Activated naive CD4-positive, alpha-beta T cell treated with anti-CD3 and anti-CD28 coated beads, Interleukin-2, amount 50 U/mL, for 24 hours (primary cell): ENCODE measurements at regions not wholly inside any gene's neighbourhood (a gene's known extent, or its start where the extent isn't known, plus 50 kb on each side); places are given as distances from the start of the nearest gene placed in this dataset.

Source experiments
- H3K27ac Mint-ChIP-seq: one replicate; pipeline ENCODE4 v1.8.0; 2021; ENCODE audit warnings: mild to moderate bottlenecking, mixed read lengths
- H3K27me3 Mint-ChIP-seq: one replicate; pipeline ENCODE4 v1.8.0; 2021; ENCODE audit warnings: mixed read lengths
- H3K36me3 Mint-ChIP-seq: one replicate; pipeline ENCODE4 v1.8.0; 2021; ENCODE audit warnings: mixed read lengths
- H3K4me1 Mint-ChIP-seq: one replicate; pipeline ENCODE4 v1.8.0; 2021; ENCODE audit warnings: mixed read lengths
- H3K4me3 Mint-ChIP-seq: one replicate; pipeline ENCODE4 v1.8.0; 2021; ENCODE audit warnings: mild to moderate bottlenecking, mixed read lengths
- H3K9me3 Mint-ChIP-seq: one replicate; pipeline ENCODE4 v1.8.0; 2021; ENCODE audit warnings: mixed read lengths

GRCh38 chr1:110774398-110774797 lies 98.5 kb upstream of the CD53 start:
- H3K9me3 Mint-ChIP-seq: no peaks in the 10 kb centered on the region
- H3K4me3 Mint-ChIP-seq: no peak overlapping the region
- H3K27ac Mint-ChIP-seq: no peak overlapping the region
- no peaks in the 10 kb centered on the region for H3K27me3 Mint-ChIP-seq
- no peaks in the 10 kb centered on the region for H3K36me3 Mint-ChIP-seq
- no peaks in the 10 kb centered on the region for H3K4me1 Mint-ChIP-seq

- H3K4me3 Mint-ChIP-seq: no peak overlapping the region
- no peaks in the 10 kb centered on the region for H3K27me3 Mint-ChIP-seq
- no peaks in the 10 kb centered on the region for H3K9me3 Mint-ChIP-seq
- no peaks in the 10 kb centered on the region for H3K36me3 Mint-ChIP-seq
- no peak overlapping the region for H3K27ac Mint-ChIP-seq
- no peaks in the 10 kb centered on the region for H3K4me1 Mint-ChIP-seq
Measured at GRCh38 chr1:110773813-110774212, 99.1 kb upstream of the KCNA3 start.

- Mint-ChIP-seq H3K36me3 (no peaks in the 10 kb centered on the region), H3K27ac (no peak overlapping the region), H3K4me1 (no peaks in the 10 kb centered on the region), H3K9me3 (no peaks in the 10 kb centered on the region), H3K4me3 (no peak overlapping the region), H3K27me3 (peaks cover 1% of the 10 kb centered on the region)
Measured at GRCh38 chr1:110771245-110772022, 96.7 kb upstream of the KCNA3 start.

- Mint-ChIP-seq H3K27me3 (peaks cover 1% of the 10 kb centered on the region), H3K4me3 (no peak overlapping the region), H3K36me3 (no peaks in the 10 kb centered on the region), H3K27ac (no peak overlapping the region), H3K4me1 (peaks cover 3% of the 10 kb centered on the region), H3K9me3 (no peaks in the 10 kb centered on the region)
Measured at GRCh38 chr1:110770832-110771231, 96.1 kb upstream of the KCNA3 start.

GRCh38 chr1:110768605-110769004 lies 93.9 kb upstream of the KCNA3 start:
- H3K4me1 Mint-ChIP-seq: peaks cover 5% of the 10 kb centered on the region
- H3K9me3 Mint-ChIP-seq: no peaks in the 10 kb centered on the region
- no peak overlapping the region for H3K4me3 Mint-ChIP-seq
- no peak overlapping the region for H3K27ac Mint-ChIP-seq
- no peaks in the 10 kb centered on the region for H3K36me3 Mint-ChIP-seq
- H3K27me3 Mint-ChIP-seq: peaks cover 1% of the 10 kb centered on the region

- H3K27ac Mint-ChIP-seq: no peak overlapping the region
- H3K4me3 Mint-ChIP-seq: no peak overlapping the region
- peaks cover 1% of the 10 kb centered on the region for H3K27me3 Mint-ChIP-seq
- no peaks in the 10 kb centered on the region for H3K9me3 Mint-ChIP-seq
- H3K4me1 Mint-ChIP-seq: peaks cover 5% of the 10 kb centered on the region
- H3K36me3 Mint-ChIP-seq: no peaks in the 10 kb centered on the region
Measured at GRCh38 chr1:110766336-110766647, 91.6 kb upstream of the KCNA3 start.

- Mint-ChIP-seq H3K27ac (no peak overlapping the region), H3K4me1 (peaks cover 5% of the 10 kb centered on the region), H3K9me3 (no peaks in the 10 kb centered on the region), H3K36me3 (no peaks in the 10 kb centered on the region), H3K4me3 (no peak overlapping the region), H3K27me3 (peaks cover 1% of the 10 kb centered on the region)
Measured at GRCh38 chr1:110765640-110766335, 91.0 kb upstream of the KCNA3 start.

- no peak overlapping the region for H3K4me3 Mint-ChIP-seq
- no peaks in the 10 kb centered on the region for H3K9me3 Mint-ChIP-seq
- no peaks in the 10 kb centered on the region for H3K36me3 Mint-ChIP-seq
- peaks cover 5% of the 10 kb centered on the region for H3K4me1 Mint-ChIP-seq
- peaks cover 2% of the 10 kb centered on the region for H3K27me3 Mint-ChIP-seq
- no peak overlapping the region for H3K27ac Mint-ChIP-seq
Measured at GRCh38 chr1:110763149-110763548, 88.4 kb upstream of the KCNA3 start.

- H3K4me1 Mint-ChIP-seq: no peaks in the 10 kb centered on the region
- H3K27me3 Mint-ChIP-seq: peaks cover 3% of the 10 kb centered on the region
- no peaks in the 10 kb centered on the region for H3K36me3 Mint-ChIP-seq
- H3K4me3 Mint-ChIP-seq: no peak overlapping the region
- no peaks in the 10 kb centered on the region for H3K9me3 Mint-ChIP-seq
- no peak overlapping the region for H3K27ac Mint-ChIP-seq
Measured at GRCh38 chr1:110760321-110760720, 85.6 kb upstream of the KCNA3 start.

- no peaks in the 10 kb centered on the region for H3K36me3 Mint-ChIP-seq
Measured at GRCh38 chr1:110756506-110756905, 81.8 kb upstream of the KCNA3 start.

GRCh38 chr1:110752941-110753725 lies 78.4 kb upstream of the KCNA3 start:
- no peak overlapping the region for H3K4me3 Mint-ChIP-seq
- no peaks in the 10 kb centered on the region for H3K4me1 Mint-ChIP-seq
- H3K27ac Mint-ChIP-seq: no peak overlapping the region
- peaks cover 2% of the 10 kb centered on the region for H3K27me3 Mint-ChIP-seq
- H3K9me3 Mint-ChIP-seq: no peaks in the 10 kb centered on the region
- H3K36me3 Mint-ChIP-seq: no peaks in the 10 kb centered on the region

More at GRCh38 chr1:110756506-110756905, 81.8 kb upstream of the KCNA3 start:
- no peak overlapping the region for H3K27ac Mint-ChIP-seq
- H3K4me3 Mint-ChIP-seq: no peak overlapping the region
- H3K4me1 Mint-ChIP-seq: no peaks in the 10 kb centered on the region
- H3K27me3 Mint-ChIP-seq: peaks cover 3% of the 10 kb centered on the region
- H3K9me3 Mint-ChIP-seq: no peaks in the 10 kb centered on the region

GRCh38 chr1:110750562-110750961 lies 75.8 kb upstream of the KCNA3 start:
- Mint-ChIP-seq H3K4me1 (no peaks in the 10 kb centered on the region), H3K36me3 (no peaks in the 10 kb centered on the region), H3K9me3 (no peaks in the 10 kb centered on the region), H3K27ac (no peak overlapping the region), H3K27me3 (no peaks in the 10 kb centered on the region), H3K4me3 (no peak overlapping the region)

GRCh38 chr1:110749960-110750359 lies 75.2 kb upstream of the KCNA3 start:
- Mint-ChIP-seq H3K27me3 (peaks cover 3% of the 10 kb centered on the region), H3K4me1 (no peaks in the 10 kb centered on the region), H3K9me3 (no peaks in the 10 kb centered on the region), H3K4me3 (no peak overlapping the region), H3K36me3 (no peaks in the 10 kb centered on the region), H3K27ac (no peak overlapping the region)

GRCh38 chr1:110746644-110747259 lies 72.0 kb upstream of the KCNA3 start:
- Mint-ChIP-seq H3K27ac (no peak overlapping the region), H3K9me3 (no peaks in the 10 kb centered on the region), H3K36me3 (no peaks in the 10 kb centered on the region), H3K4me3 (no peak overlapping the region), H3K4me1 (no peaks in the 10 kb centered on the region), H3K27me3 (peaks cover 10% of the 10 kb centered on the region)

GRCh38 chr1:110743397-110743796 lies 68.7 kb upstream of the KCNA3 start:
- Mint-ChIP-seq H3K36me3 (no peaks in the 10 kb centered on the region), H3K4me1 (no peaks in the 10 kb centered on the region), H3K4me3 (no peak overlapping the region), H3K27ac (no peak overlapping the region), H3K27me3 (peaks cover 10% of the 10 kb centered on the region), H3K9me3 (no peaks in the 10 kb centered on the region)
